ENCODE measurements at regions not wholly inside any gene's neighbourhood (a gene's known extent, or its start where the extent isn't known, plus 50 kb on each side); places are given as distances from the start of the nearest gene placed in this dataset.
A peak's percentile ranks its signal among the peaks of the same experiment; 100 is the strongest.

DNA sequence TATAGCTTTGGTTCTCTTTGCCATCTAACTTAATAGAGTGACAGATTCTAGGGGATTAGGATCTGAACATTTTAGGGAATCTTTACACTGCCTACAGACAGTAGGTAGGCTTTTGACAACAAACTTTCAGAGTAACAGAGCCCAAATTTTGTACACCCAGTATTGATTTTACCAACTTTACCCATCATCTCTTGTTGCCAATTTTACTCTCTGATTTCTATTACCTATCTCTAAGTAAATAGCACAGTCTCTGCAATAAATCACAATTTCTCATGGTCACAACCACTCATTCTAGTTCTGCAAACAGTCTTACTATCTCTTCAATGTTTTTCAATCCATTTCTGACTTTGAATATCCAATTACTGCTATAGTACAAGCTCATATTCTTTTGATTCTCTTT is 1097.6 kb upstream of the PHF14 start:
- DNase-seq = no peak

DNA sequence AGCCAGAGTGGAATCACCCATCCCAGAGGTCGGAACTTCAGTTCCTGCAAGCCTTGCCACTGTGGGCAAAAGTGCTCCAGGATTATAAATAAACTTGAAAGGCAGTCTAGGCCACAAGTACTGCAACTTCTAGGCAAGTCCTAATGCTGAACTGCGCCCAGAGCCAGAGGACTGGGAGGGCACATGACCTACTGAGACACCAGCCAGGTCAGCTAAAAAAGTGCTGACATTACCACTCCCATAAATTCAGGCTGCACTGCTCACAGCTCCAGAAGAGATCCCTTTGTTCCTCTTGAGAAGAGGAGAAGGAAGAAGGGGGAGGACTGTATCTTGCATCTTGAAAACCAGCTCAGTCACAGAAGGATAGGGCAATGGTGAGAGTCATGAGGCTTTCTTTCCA is 1084.1 kb upstream of the PHF14 start:
- DNase-seq = no peak

DNA sequence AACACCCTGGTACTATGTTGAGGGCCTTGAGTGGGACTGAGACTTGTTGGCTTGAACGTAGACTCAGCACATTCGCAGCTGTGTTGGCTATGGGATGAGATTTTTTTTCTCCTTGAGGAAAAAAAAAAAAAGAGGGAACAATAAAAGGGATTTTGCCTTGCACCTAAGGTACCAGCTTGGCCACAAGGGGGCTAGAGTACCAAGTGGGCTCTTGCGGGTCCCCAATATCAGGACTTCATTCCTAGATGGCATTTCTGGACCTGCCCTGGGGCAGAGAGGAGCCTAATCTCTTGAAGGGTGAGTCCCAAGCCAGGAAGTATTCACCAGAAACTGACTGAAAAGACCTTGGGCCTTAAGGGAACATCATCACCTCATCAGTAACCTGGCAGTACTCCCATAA is 1083.6 kb upstream of the PHF14 start:
- no peak for DNase-seq

DNA sequence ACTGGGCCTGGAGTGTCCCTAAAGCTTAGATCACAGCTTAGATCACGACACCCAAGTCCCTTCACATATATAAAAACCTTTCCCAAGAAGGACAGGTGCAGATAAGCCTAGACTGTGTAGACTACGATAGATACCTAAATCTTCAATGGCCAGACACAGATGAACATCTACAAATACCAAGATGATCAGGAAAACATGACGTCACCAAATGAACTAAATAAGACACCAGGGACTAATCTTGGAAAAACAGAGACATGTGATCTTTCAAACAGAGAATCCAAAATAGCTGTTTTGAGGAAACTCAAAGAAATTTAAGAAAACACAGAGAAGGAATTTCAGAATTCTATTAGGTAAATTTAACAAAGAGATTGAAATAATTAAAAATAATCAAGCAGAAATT is 1082.6 kb upstream of the PHF14 start:
- DNase-seq = no peak

GRCh38 chr7:9900339-9900738 is 1073.3 kb upstream of the PHF14 start:
- no peak for DNase-seq

DNA sequence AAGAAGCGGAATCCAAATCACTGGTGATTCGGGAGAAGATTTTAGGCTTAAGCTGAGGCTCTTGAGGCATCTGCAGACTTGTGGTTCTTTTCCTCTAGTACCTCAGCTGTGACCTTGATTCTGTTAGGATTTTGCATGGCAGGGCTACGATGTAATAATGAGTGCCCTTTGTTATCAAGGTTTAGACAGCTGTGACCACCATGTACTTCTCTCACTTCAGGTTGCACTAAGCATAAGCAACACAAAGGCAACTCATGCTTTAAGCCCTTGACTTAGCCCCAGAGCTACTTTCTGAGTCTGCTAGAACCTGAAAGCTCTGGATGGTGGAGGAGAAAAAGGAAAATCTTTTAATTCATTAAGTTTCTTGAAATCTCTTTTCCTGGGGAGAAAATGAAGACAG is 1052.3 kb upstream of the PHF14 start:
- DNase-seq = no peak

GRCh38 chr7:9937944-9938631 is 1035.6 kb upstream of the PHF14 start:
- no peak for DNase-seq

DNA sequence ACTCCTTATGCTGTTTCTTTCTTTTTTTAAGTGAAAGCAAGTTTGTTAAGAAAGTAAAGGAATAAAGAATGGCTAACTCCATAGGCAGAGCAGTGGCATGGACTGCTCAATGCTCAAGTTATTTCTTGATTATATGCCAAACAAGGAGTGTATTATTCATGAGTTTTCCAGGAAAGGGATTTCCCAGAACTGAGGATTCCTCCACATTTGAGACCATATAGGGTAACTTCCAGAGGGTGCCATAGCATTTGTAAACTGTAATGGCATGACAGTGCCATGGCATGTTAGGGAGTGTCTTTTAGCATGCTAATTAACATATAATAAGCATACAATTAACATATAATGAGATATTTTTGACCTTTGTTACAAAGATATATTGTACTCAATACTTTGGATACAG is 1034.5 kb upstream of the PHF14 start:
- no peak for DNase-seq

DNA sequence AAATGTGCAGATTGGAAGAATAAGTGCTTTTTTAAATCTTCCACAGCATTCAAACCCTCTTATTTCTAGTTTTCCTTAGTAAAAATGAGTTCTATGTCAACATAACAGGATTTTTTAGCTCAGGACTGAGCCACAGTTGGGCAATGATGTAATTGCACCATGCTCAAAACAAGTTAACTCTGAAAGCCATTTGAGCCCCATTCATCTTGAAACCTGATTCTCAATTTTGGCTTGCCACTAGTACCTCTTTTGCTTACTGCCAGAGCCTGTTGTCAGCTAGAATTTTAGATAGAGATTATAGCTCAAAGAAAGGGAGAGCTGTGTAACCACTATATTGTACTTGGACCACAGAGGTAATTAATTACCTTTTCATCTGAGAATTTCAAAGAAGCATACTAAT is 1028.5 kb upstream of the PHF14 start:
- no peak for DNase-seq

- no peak for DNase-seq
These were observed 1027.8 kb upstream of the PHF14 start for GRCh38 chr7:9945857-9946256.

DNA sequence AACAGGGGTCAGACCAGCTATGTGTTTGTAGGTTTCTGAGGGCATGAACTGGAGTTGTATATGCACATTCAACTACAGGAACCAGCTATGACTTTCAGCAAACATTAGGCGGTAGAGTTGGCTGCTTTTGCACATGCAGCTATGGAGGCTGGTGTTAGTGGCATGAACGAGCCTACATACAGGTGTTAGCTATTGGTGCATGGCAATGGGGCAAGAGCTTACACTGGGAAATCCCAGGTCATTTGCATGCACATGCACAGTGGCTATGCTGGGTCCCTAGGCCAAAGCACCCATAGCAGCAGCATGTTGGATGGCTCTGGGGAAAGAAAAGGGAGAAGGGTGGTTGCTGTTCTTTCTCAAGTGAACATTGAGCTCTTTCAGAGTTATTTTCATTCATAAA is 1018.5 kb upstream of the PHF14 start:
- no peak for DNase-seq

GRCh38 chr7:9958486-9958885 is 1015.2 kb upstream of the PHF14 start:
- DNase-seq = no peak

DNA sequence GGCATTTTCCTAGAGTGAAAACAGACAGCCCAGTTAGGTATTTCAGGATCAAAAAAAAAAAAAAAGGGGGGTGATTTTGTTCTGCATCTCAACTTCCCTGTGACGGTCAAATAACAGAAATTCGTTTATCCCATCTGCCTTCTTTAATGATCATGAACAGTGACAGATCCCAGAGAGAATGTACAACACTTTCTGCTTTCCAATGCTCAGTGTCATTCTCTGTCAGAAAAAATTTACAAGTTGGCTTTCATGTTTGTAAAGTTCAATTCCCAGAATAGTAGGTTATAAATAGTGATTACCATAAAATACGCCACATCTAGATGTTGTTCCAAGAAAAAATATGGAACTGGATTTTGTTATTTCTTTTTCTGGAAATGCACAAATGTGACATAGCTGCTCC is 1013.2 kb upstream of the PHF14 start:
- DNase-seq = no peak

DNA sequence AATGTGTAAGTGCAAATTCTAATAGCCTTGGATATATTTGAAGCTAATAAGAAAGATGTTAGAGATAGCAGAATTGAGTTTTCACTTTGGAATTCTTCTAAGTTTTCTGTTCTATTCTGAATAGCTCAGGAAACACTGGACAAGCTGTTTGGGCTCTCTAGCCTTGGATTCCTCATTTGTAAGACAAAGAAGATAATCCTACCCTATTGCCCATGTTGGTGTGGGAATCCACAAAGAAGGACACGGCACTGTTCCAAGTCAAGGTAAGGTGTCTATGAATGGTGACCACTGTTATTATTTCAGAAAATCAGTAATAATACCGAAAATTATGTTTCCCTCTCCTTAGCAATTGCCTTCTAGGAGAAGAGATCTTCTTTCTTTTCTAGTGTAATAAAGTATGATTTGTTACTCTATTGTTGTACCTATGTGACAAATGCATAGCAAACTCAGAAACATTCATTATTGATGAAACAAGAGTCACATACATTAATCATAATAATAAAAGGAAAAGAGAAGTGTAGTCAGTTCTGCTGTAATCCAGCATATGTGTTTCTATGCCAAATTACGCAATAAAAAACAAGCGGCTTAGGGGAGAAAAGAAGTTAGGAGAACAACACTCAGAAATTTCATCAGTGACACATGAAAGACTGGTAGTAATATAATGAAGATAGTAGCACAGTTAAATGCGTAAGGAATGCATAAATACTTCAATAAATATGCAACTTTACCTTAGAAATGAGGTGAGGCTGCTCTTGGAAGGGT is 1012.3 kb upstream of the PHF14 start:
- DNase-seq = no peak

DNA sequence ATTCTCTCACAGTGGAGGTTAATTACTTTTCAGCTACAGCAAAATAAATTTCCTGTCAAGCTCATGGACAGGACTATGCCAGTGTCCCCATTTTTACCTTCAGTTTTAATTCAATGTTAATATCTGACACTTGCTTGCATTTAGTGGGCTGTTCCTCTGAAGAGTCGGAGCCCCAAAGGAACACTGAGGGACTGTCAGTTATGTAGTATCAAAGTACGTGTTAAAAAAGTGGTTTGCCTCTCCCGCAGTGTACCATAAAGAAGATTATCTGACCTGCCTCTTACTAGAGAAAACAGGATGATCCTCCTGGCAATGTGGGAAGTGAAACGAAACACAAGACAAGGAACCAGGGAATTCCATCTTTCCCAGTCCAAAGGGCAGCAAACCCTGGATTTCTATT is 1010.9 kb upstream of the PHF14 start:
- DNase-seq = no peak

- DNase-seq = no peak
These were observed 995.3 kb upstream of the PHF14 start for GRCh38 chr7:9978106-9979064.

DNA sequence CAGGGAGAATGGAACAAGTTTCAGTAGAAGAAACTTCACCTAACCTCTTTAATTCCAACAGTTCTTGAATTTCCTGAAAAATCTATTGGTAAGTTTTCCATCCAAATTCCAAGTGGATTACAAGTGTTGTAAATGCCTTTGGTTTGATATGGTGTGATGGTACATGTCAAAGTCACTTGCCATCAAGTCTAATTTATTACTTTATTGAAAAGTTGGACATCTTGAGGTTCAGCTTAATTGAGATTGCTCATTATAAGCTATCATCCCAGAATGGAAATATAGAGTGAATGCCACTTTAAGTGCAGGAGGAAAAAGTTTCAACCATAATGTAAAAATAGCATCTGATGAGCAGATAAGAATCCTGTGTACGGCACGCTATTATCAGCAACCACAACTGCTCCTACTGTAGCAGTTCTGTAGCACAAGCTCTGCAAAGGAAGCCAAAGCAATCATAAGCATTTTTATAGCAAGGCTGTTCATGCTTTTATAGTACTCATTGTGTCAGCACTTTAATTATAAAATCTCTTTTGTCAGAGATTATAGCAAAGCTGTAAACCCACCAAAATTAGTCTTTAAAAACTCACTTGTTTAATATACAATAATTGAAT is 991.8 kb upstream of the PHF14 start:
- no peak for DNase-seq

GRCh38 chr7:9983048-9983447 is 990.6 kb upstream of the PHF14 start:
- DNase-seq = no peak

DNA sequence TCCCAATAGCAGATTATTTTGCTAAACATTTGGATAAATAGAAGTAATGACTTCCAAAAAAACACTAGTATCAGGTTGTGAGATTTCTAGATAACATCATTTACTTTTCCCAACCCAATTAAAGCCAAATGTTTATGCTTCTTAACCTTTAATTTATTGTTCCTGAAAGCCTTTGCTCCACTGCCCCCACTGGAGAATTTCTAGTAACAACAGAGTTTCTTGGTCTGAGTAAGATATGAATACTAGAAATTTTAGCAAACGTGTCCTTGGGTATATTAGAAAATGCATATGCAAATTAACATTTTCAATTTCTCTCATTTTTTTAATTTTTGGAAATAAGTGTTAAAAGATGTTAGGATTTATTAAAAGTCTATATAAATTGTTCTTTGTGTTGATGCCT is 958.0 kb upstream of the PHF14 start:
- DNase-seq = no peak

DNA sequence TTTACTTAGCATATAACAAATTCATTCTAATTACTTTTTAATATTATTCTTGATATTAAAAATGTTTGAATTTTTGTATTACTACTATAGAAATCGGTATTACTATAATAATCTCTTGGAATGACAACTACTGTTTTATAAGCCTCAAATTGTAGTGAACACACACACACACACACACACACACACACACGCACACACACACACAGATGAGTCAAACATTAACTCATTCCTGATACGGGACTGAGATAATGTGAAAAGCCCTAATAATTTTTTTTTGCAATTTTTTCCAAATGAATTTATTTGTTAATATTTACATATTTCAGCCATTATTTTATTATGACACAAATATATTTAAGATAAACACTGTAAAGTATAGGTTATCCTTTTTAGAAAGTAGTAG is 951.2 kb upstream of the PHF14 start:
- DNase-seq = no peak

- DNase-seq = no peak
These were observed 950.7 kb upstream of the PHF14 start for GRCh38 chr7:10022957-10023356.

DNA sequence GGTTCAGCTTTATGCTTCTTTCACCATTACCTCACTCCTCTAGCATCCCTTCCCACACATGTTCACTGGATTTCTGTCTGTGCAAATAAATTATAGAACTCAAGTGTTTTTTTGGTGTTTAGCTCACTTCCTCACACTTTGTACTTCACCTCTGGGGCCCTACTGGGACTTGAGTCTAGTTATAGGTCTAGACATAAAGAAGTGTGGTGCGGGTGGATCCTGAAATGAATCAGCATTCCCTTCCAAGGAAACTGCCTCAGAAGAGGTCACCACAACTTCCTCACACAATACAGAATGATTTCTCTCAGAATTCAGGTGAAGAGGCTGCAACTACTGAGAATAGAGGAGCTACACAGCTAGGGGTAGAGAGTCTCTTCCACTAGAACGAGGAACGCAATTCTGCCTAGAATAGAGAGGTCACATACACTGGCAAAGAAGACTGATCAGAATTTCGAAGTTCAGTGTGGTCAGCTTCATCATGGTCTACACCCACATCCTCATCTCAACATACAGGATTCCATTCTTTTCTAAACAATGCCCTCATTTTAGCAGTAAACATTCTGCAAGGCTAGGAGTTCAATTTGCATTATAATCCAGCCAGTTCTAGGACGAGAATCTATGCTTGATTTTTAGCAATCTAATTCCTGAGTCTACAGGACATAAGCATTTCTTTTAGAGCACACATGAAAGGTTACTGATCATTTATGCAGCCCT is 938.7 kb upstream of the PHF14 start:
- peak; percentile 41 for DNase-seq

DNA sequence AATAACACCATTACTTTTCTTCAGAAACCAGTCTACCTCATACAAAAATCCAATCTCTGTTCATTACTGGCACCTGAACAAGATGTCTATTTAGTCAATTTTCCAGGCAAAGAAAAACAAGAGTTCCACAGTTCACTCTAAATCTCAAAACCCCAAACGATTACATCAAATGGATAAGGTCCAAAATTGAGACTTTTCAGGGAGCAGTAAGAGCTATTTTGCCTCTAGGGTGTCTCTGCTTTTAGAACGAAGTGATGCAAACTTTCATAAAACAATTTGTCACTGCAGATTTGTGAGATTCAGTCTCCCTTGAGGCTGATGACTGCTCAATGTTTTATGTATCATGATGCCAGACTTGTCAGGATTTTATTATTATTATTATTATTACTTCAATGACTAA is 937.0 kb upstream of the PHF14 start:
- no peak for DNase-seq
